Natural killer cell (primary cell): ENCODE measurements at regions not wholly inside any gene's neighbourhood (a gene's known extent, or its start where the extent isn't known, plus 50 kb on each side); places are given as distances from the start of the nearest gene placed in this dataset.

Source experiments
- ATAC-seq, 3 donors: fragments of 150-1000 bp in 2 of 3; fragments of 200-7000 bp in 1 of 3; cut with Tn5 transposase; 1 replicate in 1 of 3; 2 replicates in 2 of 3; pipeline ENCODE4 v1.10.0; 2021; ENCODE audit warnings: mild to moderate bottlenecking in 2 of 3, moderate library complexity in 2 of 3
- DNase-seq, 2 donors: peaks; one replicate each; pipeline versions ENCODE4 v3.0.0 to v3.0.0-alpha.2; 2013 to 2021; ENCODE audit warnings: mixed read lengths in 1 of 2
- H3K27ac ChIP-seq: one replicate; pipeline ENCODE4 v1.5.1; 2013; ENCODE audit warnings: mild to moderate bottlenecking, low read length
- H3K27me3 ChIP-seq: one replicate; pipeline ENCODE4 v1.6.1; 2013; ENCODE audit warnings: low read length; ENCODE audit not compliant: control insufficient read depth, insufficient read depth
- H3K36me3 ChIP-seq: one replicate; pipeline ENCODE4 v1.6.1; 2013; ENCODE audit warnings: low read length; ENCODE audit not compliant: control insufficient read depth, insufficient read depth
- H3K4me1 ChIP-seq: one replicate; pipeline ENCODE4 v1.6.1; 2013; ENCODE audit warnings: low read length; ENCODE audit not compliant: control insufficient read depth, insufficient read depth
- H3K4me3 ChIP-seq: one replicate; pipeline ENCODE4 v1.5.1; 2013; ENCODE audit warnings: low read length
- H3K9me3 ChIP-seq: one replicate; pipeline ENCODE4 v1.6.1; 2013; ENCODE audit warnings: low read length; ENCODE audit not compliant: control insufficient read depth, insufficient read depth
- H3K27ac Mint-ChIP-seq, 2 donors: one replicate each; pipeline ENCODE4 v1.8.0; 2022; ENCODE audit warnings: mild to moderate bottlenecking in 2 of 2, mixed read lengths in 2 of 2, moderate library complexity in 1 of 2
- H3K27me3 Mint-ChIP-seq, 2 donors: one replicate each; pipeline ENCODE4 v1.8.0; 2022; ENCODE audit warnings: low read depth in 2 of 2, mixed read lengths in 2 of 2
- H3K36me3 Mint-ChIP-seq: one replicate; pipeline ENCODE4 v1.8.0; 2022; ENCODE audit warnings: mixed read lengths
- H3K4me1 Mint-ChIP-seq, 2 donors: one replicate each; pipeline ENCODE4 v1.8.0; 2022; ENCODE audit warnings: mixed read lengths in 2 of 2
- H3K4me3 Mint-ChIP-seq: one replicate; pipeline ENCODE4 v1.8.0; 2022; ENCODE audit warnings: mild to moderate bottlenecking, moderate library complexity, mixed read lengths
- H3K9me3 Mint-ChIP-seq, 2 donors: one replicate each; pipeline ENCODE4 v1.8.0; 2022; ENCODE audit warnings: mixed read lengths in 2 of 2
- CTCF ChIP-seq: fragments of 200-600 bp; IDR thresholded peaks from one replicate; pipeline ENCODE4 v1.8.0; 2022; ENCODE audit warnings: antibody characterized with exemption
- WGBS: methylation state at CpG from one replicate; pipeline ENCODE4 v1.1.7; 2013; ENCODE audit warnings: missing lambda C conversion rate; ENCODE audit not compliant: insufficient coverage; 5-methylcytosine and 5-hydroxymethylcytosine counted together
- intact Hi-C: fragments of 100-400 bp; cut with micrococcal nuclease; formaldehyde crosslinking; loops from one replicate; pipeline ENCODE4 v1.14.2; 2022

- H3K36me3 ChIP-seq, result no peaks in the 10 kb centered on the region
- no peak overlapping the region for H3K4me3 Mint-ChIP-seq
- no peak for DNase-seq
- H3K27ac Mint-ChIP-seq, result no peak overlapping the region
- 100% methylated on average over 1 of the region's 2 CpGs for WGBS
- ATAC-seq, result no peak
- H3K4me1 Mint-ChIP-seq, result no peaks in the 10 kb centered on the region
- no peaks in the 10 kb centered on the region for H3K4me1 ChIP-seq
- no peak overlapping the region for H3K27ac ChIP-seq
- no peak overlapping the region for H3K4me3 ChIP-seq
- peaks cover 0 to 20% of the 10 kb centered on the region in 2 donors for H3K27me3 Mint-ChIP-seq
- no peaks in the 10 kb centered on the region for H3K9me3 Mint-ChIP-seq
- intact Hi-C loops, result no loop called here
- no peak for TF ChIP-seq CTCF
- no peaks in the 10 kb centered on the region for H3K27me3 ChIP-seq
- H3K36me3 Mint-ChIP-seq, result no peaks in the 10 kb centered on the region
- no peaks in the 10 kb centered on the region for H3K9me3 ChIP-seq
These were observed 96.5 kb upstream of the PRDX4 start for GRCh38 chrX:23570674-23571343.

GRCh38 chrX:23575281-23575680, 92.0 kb upstream of the PRDX4 start:
- Mint-ChIP-seq H3K36me3 (no peaks in the 10 kb centered on the region), H3K27me3 (peaks cover 0 to 12% of the 10 kb centered on the region in 2 donors), H3K4me1 (no peaks in the 10 kb centered on the region), H3K27ac (no peak overlapping the region), H3K4me3 (no peak overlapping the region), H3K9me3 (no peaks in the 10 kb centered on the region)
- Histone ChIP-seq H3K4me1 (no peaks in the 10 kb centered on the region), H3K27me3 (no peaks in the 10 kb centered on the region), H3K36me3 (no peaks in the 10 kb centered on the region), H3K9me3 (no peaks in the 10 kb centered on the region), H3K27ac (no peak overlapping the region), H3K4me3 (no peak overlapping the region)
- intact Hi-C loops, result no loop called here
- DNase-seq, result no peak
- TF ChIP-seq CTCF, result no peak
- ATAC-seq, result no peak

- Mint-ChIP-seq H3K27ac (no peak overlapping the region), H3K4me1 (no peaks in the 10 kb centered on the region), H3K9me3 (no peaks in the 10 kb centered on the region), H3K36me3 (no peaks in the 10 kb centered on the region), H3K27me3 (peaks cover 0 to 9% of the 10 kb centered on the region in 2 donors), H3K4me3 (no peak overlapping the region)
- Histone ChIP-seq H3K27ac (no peak overlapping the region), H3K9me3 (no peaks in the 10 kb centered on the region), H3K4me3 (no peak overlapping the region), H3K4me1 (no peaks in the 10 kb centered on the region), H3K27me3 (no peaks in the 10 kb centered on the region), H3K36me3 (no peaks in the 10 kb centered on the region)
- TF ChIP-seq CTCF, result no peak
- DNase-seq (no peak), ATAC-seq (no peak)
- WGBS, result 79% methylated on average over 1 of the region's 1 CpG
- intact Hi-C loops, result no loop called here
These were observed 89.2 kb upstream of the PRDX4 start for GRCh38 chrX:23578079-23578478.

GRCh38 chrX:23589496-23589895, 77.8 kb upstream of the PRDX4 start:
- WGBS, result 72% methylated on average over 3 of the region's 4 CpGs
- Histone ChIP-seq H3K36me3 (no peaks in the 10 kb centered on the region), H3K9me3 (no peaks in the 10 kb centered on the region), H3K4me1 (no peaks in the 10 kb centered on the region), H3K4me3 (no peak overlapping the region), H3K27me3 (no peaks in the 10 kb centered on the region), H3K27ac (no peak overlapping the region)
- intact Hi-C loops, result no loop called here
- ATAC-seq (no peak), DNase-seq (no peak)
- Mint-ChIP-seq H3K4me3 (no peak overlapping the region), H3K27ac (no peak overlapping the region), H3K4me1 (no peaks in the 10 kb centered on the region), H3K36me3 (no peaks in the 10 kb centered on the region), H3K9me3 (no peaks in the 10 kb centered on the region), H3K27me3 (peaks cover 0 to 2% of the 10 kb centered on the region in 2 donors)
- no peak for TF ChIP-seq CTCF
